ENCODE measurements at regions not wholly inside any gene's neighbourhood (a gene's known extent, or its start where the extent isn't known, plus 50 kb on each side); places are given as distances from the start of the nearest gene placed in this dataset.

DNA sequence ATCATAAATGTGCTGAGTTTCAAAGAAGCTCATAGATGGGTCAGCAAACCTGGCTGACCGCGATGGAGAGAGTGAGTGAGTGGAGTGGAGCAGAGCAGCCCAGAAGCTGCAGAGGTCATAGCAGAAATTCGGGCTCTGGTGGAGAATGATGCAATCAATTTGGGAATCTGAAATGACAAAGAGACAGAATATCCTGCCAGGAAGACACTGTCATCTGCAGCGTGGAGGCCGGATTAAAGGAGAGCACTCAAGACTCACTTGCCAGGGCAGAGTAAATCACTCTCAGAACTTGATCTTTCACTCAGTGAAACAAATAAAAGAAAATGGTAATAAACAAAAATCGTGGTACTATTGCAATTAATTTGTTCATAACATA is 109.6 kb upstream of the RREB1 start:
- DNase-seq (ENCODE audit: low spot score) (no peak), ATAC-seq (ENCODE audit: low FRiP score) (no peak)
- TF ChIP-seq, protein P1, sequence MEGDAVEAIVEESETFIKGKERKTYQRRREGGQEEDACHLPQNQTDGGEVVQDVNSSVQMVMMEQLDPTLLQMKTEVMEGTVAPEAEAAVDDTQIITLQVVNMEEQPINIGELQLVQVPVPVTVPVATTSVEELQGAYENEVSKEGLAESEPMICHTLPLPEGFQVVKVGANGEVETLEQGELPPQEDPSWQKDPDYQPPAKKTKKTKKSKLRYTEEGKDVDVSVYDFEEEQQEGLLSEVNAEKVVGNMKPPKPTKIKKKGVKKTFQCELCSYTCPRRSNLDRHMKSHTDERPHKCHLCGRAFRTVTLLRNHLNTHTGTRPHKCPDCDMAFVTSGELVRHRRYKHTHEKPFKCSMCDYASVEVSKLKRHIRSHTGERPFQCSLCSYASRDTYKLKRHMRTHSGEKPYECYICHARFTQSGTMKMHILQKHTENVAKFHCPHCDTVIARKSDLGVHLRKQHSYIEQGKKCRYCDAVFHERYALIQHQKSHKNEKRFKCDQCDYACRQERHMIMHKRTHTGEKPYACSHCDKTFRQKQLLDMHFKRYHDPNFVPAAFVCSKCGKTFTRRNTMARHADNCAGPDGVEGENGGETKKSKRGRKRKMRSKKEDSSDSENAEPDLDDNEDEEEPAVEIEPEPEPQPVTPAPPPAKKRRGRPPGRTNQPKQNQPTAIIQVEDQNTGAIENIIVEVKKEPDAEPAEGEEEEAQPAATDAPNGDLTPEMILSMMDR (IDR thresholded peaks at IDR 0.05): no peak

DNA sequence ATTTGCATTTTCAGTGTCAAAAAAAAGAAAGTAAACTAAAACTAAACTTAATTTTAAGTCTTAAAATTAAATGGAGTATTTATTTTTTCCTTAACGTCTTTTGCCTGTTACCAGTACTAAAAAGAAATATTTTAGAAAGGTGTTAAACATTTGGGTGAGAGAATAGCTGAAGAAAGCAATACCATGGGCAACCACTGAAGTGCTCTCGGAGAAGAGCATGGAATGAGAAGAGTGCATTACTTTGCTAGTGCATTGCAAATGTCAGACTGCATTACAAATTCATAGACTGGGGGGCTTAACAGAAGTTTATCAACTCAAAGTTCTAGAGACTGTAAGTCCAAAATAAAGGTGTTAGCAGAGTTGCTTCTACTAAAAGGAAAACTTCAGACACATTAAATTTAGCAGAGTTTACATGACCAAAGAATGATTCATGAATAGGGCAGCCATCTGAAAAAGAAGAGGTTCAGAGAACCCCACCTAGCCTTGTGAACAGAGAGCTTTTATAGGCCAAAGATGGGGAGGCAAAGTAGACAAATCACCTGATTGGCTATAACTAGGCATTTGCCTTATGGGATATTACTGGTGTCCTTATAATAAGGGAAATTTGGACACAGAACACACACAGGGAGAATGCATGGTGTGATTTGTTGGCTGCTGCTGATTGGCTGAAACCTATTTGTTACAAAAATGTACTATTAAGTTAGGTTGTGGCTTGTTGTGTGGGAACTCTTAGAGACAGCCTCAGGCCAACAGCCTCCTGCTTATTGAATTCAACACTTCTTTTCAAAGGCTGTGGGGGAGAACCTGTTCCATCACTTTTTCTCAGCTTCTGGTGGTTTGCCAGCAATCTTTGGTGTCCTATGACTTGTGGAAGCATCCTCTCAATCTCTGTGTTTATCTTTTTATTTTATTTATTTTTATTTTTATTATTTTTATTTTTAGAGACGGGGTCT is 106.7 kb upstream of the RREB1 start:
- DNase-seq (ENCODE audit: low spot score) (no peak), ATAC-seq (ENCODE audit: low FRiP score) (no peak)
- TF ChIP-seq, protein P1 (IDR thresholded peaks at IDR 0.05): no peak

DNA sequence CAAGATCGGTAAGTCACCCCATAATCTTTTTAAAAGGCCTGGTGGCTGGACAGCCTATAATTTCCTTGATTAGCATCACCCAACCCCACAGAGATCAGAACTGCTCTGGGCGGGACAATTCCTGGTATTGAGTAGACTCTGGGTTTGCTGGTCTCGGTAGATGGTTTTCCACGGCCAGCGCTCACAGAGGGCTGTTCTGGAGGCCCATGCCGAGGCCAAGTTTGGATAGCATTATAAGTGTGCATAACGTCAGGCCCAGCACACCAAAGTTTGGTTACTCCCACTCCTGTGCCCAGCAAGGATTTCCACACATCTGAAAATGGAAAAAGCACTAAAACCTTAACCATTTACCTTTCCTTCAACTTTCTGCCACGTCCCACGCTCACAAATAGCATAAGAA is 104.7 kb upstream of the RREB1 start:
- no peak for DNase-seq (ENCODE audit: low spot score)
- TF ChIP-seq, protein P1 (IDR thresholded peaks at IDR 0.05): no peak
- ATAC-seq (ENCODE audit: low FRiP score): no peak

DNA sequence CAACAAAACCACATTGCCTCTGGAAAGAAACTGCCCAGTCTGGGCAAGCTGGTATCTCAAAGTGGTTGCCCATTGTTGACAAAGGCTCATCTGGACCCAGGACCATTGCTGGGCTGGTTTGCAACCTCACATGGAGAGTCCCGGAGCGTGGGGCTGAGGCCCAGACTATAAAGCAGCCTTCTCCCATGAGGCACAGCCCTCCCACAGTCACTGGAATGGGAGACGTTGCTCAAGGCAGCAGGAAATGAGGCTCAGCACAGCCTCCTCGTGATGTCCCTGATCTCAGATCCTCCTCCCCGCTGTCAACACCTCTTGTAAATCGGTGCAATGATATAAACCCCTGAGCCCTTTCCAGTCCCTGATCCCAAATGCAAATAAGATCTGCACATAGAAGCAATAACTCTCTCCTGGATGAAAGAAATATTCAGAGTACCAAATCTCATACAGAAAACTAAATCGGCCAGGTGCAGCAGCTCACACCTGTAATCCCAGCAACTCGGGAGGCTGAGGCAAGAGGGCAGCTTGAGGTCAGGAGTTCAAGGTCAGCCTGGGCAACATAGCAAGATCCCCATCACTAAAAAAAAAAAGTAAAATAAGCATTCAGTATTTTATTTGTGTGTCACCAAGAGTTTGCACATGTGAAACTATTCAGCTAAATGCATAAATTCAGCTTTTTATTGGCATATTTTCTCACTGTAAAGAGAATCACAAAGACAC is 103.0 kb upstream of the RREB1 start:
- TF ChIP-seq, protein P1 (IDR thresholded peaks at IDR 0.05): no peak
- ATAC-seq (ENCODE audit: low FRiP score) (no peak), DNase-seq (ENCODE audit: low spot score) (no peak)

DNA sequence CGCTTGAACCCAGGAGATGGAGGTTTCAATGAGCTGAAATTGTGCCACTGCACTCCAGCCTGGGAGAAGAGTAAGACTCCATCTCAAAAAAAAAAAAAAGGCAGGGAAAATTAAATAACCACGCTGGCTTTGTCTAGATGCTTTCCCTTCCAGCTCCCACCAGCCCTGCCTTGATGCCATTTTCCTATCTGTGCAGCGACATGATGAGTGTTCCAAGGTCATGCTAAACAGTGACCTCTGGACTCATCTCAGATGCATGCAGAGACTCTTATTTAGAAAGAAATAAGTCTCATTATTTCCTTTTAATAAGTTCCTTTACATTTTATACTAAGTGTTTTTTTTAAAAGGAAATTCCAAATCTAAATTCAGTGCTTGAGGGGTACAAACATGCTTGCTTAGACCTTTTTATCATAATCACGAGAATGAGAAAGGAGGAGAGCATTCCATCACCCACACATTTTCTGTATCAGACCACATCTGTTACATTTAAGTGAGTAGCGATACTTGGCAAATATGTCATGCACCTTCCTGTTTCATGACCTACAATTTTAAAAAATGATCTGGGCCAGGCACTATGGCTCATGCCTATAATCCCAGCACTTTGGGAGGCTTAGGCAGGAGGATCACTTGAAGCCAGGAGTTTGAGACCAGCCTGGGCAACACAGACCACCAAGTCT is 101.1 kb upstream of the RREB1 start:
- DNase-seq (ENCODE audit: low spot score) (no peak), ATAC-seq (ENCODE audit: low FRiP score) (no peak)
- TF ChIP-seq, protein P1 (IDR thresholded peaks at IDR 0.05): no peak

DNA sequence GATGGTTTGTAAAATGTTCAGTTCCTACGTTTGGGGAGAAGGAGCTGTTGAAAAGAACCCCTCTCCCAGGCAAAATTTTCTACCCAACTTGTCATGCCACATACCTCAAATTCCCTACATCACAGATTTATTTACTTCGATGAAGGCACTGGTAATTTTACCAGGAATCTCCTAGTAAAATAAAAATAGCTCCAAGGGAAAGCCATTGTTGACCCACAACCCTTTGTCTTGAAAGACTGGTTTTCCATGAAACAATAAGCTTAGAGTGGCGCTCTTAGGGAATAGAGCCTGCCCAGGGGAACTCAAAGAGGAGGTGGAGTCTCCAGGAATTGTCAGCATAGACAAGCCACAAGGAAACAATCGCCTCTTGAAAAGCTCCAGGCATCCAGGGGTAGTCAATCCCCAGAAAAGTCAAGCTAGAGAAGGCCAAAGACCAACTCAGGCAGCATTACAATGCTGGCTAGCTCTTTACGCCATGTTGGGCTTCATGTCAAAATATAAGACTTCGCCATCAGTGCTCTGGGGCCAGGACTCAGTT is 99.2 kb upstream of the RREB1 start:
- no peak for DNase-seq (ENCODE audit: low spot score)
- TF ChIP-seq, protein P1 (IDR thresholded peaks at IDR 0.05): no peak
- no peak for ATAC-seq (ENCODE audit: low FRiP score)
